ENCODE measurements at regions not wholly inside any gene's neighbourhood (a gene's known extent, or its start where the extent isn't known, plus 50 kb on each side); places are given as distances from the start of the nearest gene placed in this dataset.

DNA sequence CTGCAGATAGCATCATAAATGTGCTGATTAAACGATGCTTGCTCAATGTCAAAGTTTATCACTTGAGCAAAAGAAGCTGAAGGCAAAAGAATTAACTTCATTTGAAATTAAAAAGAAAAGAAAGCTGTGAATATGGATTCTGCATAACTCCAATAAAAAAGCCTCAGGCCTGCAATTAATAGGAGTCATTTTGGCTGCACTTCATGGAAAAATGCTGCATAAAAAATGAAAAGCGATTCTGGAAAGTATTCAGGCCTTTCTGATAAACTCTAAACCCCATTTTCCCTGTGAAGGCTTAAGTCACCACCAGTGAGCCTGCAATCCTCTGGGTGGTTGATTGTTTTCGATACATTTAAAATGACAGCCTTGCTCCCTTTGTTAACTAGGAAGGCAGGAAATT, 1793.4 kb downstream of the SUCLG1 start:
- no peaks in the 10 kb centered on the region for H3K4me1 ChIP-seq
- H3K4me2 ChIP-seq = no peak overlapping the region
- WGBS (ENCODE audit: missing lambda C conversion rate) = 12% methylated on average over 3 of the region's 3 CpGs
- DNase-seq (ENCODE audit: low read depth in 1 of 2, low spot score in 1 of 2) (no peak), FAIRE-seq (no peak), ATAC-seq (no peak)
- POLR2A ChIA-PET = no interaction called here
- TF ChIP-seq HOXB5 (CRISPR knock-in tag; IDR thresholded peaks at IDR 0.05) (no peak), JUNB (IDR thresholded peaks at IDR 0.05) (no peak), RCOR1 (IDR thresholded peaks at IDR 0.05; ENCODE audit: low read depth, low read length) (no peak), HDAC2 (IDR thresholded peaks at IDR 0.05) (no peak), ZFP36 (IDR thresholded peaks at IDR 0.05; ENCODE audit: borderline replicate concordance, partially characterized antibody) (no peak), HOXA7 (CRISPR knock-in tag; IDR thresholded peaks at IDR 0.05) (no peak), RAD21 (conservative IDR thresholded peaks at IDR 0.05 in 1 of 2, IDR thresholded peaks at IDR 0.05 in 1 of 2) (no peak), RNF2 (IDR thresholded peaks at IDR 0.05; ENCODE audit: borderline replicate concordance, low read depth) (no peak), MAZ (IDR thresholded peaks at IDR 0.05; ENCODE audit: borderline replicate concordance, low read depth, low read length) (no peak), USF2 (IDR thresholded peaks at IDR 0.05) (no peak), RFX5 (IDR thresholded peaks at IDR 0.05) (no peak), MAX (IDR thresholded peaks at IDR 0.05) (no peak), ESRRA (IDR thresholded peaks at IDR 0.05; ENCODE audit: borderline replicate concordance, low read length) (no peak), JUN (IDR thresholded peaks at IDR 0.05) (no peak), NPAS2 (CRISPR knock-in tag; IDR thresholded peaks at IDR 0.05; ENCODE audit: borderline replicate concordance) (no peak), MAFK (IDR thresholded peaks at IDR 0.05; ENCODE audit: partially characterized antibody) (no peak), POLR2AphosphoS2 (conservative IDR thresholded peaks at IDR 0.05; ENCODE audit: low read length) (no peak), GATA3 (IDR thresholded peaks at IDR 0.05; ENCODE audit: borderline replicate concordance) (no peak)
- CTCF ChIA-PET = no interaction called here
- 0 out of 3 replicates have a peak, but pooled peaks cover 2% of the 10 kb centered on the region for H3K9me3 ChIP-seq
- H3K4me3 ChIP-seq = no peak overlapping the region
- H3K27ac ChIP-seq = no peak overlapping the region

DNA sequence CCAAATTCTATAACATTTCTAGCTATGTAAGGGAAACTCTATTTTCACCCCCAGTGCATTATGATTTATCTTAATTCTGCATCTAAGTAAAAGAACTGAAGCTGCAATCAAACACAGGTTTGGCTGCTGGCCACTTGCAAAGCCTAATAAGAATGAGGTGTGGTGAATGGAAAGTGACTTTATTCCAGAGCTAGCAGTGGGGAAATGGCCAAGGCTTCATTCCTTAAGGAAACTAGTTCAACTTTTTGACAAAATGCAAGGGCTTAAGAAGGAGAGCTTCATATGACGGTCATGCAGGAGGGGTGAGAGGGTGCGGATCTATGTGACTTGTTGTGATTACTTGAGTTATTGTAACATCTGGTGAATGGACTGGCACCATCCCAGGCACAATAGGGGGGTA, 1802.0 kb downstream of the SUCLG1 start:
- TF ChIP-seq SMC3 (IDR thresholded peaks at IDR 0.05) = no peak
- TF ChIP-seq, protein P1, sequence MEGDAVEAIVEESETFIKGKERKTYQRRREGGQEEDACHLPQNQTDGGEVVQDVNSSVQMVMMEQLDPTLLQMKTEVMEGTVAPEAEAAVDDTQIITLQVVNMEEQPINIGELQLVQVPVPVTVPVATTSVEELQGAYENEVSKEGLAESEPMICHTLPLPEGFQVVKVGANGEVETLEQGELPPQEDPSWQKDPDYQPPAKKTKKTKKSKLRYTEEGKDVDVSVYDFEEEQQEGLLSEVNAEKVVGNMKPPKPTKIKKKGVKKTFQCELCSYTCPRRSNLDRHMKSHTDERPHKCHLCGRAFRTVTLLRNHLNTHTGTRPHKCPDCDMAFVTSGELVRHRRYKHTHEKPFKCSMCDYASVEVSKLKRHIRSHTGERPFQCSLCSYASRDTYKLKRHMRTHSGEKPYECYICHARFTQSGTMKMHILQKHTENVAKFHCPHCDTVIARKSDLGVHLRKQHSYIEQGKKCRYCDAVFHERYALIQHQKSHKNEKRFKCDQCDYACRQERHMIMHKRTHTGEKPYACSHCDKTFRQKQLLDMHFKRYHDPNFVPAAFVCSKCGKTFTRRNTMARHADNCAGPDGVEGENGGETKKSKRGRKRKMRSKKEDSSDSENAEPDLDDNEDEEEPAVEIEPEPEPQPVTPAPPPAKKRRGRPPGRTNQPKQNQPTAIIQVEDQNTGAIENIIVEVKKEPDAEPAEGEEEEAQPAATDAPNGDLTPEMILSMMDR (IDR thresholded peaks at IDR 0.05) = no peak
- no peak for TF ChIP-seq REST (IDR thresholded peaks at IDR 0.05)
- TF ChIP-seq NPAS2 (CRISPR knock-in tag; IDR thresholded peaks at IDR 0.05; ENCODE audit: borderline replicate concordance) = no peak
- no peak for TF ChIP-seq POLR2AphosphoS2 (conservative IDR thresholded peaks at IDR 0.05; ENCODE audit: low read length)
- TF ChIP-seq MAFK (IDR thresholded peaks at IDR 0.05; ENCODE audit: partially characterized antibody) = no peak
- no peak for TF ChIP-seq KDM1A (IDR thresholded peaks at IDR 0.05; ENCODE audit: low read depth)
- TF ChIP-seq, protein P2, sequence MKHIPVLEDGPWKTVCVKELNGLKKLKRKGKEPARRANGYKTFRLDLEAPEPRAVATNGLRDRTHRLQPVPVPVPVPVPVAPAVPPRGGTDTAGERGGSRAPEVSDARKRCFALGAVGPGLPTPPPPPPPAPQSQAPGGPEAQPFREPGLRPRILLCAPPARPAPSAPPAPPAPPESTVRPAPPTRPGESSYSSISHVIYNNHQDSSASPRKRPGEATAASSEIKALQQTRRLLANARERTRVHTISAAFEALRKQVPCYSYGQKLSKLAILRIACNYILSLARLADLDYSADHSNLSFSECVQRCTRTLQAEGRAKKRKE (CRISPR knock-in tag; IDR thresholded peaks at IDR 0.05; ENCODE audit: low read depth) = no peak
- no peak for TF ChIP-seq EP300 (IDR thresholded peaks at IDR 0.05)
- no peak for TF ChIP-seq USF2 (IDR thresholded peaks at IDR 0.05)
- TF ChIP-seq RNF2 (IDR thresholded peaks at IDR 0.05; ENCODE audit: borderline replicate concordance, low read depth) = no peak
- TF ChIP-seq JUNB (IDR thresholded peaks at IDR 0.05) = no peak
- TF ChIP-seq HOXB5 (CRISPR knock-in tag; IDR thresholded peaks at IDR 0.05) = no peak
- TF ChIP-seq NR3C1 (IDR thresholded peaks at IDR 0.05) = no peak
- no peak for TF ChIP-seq MAZ (IDR thresholded peaks at IDR 0.05; ENCODE audit: borderline replicate concordance, low read depth, low read length)
- TF ChIP-seq HDAC2 (IDR thresholded peaks at IDR 0.05) = no peak
- no peak for TF ChIP-seq TFCP2L1 (CRISPR knock-in tag; IDR thresholded peaks at IDR 0.05)
- no peak for TF ChIP-seq RCOR1 (IDR thresholded peaks at IDR 0.05; ENCODE audit: low read depth, low read length)
- DNase-seq (ENCODE audit: low read depth in 1 of 2, low spot score in 1 of 2) (no peak), FAIRE-seq (no peak), ATAC-seq (no peak)
- ChIA-PET CTCF (interaction anchor here (0.9 kb wide), 1 partner anchor 16 kb away, joined by 4 read pairs; no protein-coding TSS in a partner anchor), POLR2A (no interaction called here)
- Histone ChIP-seq H3K4me2 (no peak overlapping the region), H3K4me1 (no peaks in the 10 kb centered on the region), H3K27ac (no peak overlapping the region), H3K4me3 (no peak overlapping the region), H3K9me3 (peaks cover 10% of the 10 kb centered on the region; the same call in 1 of the 3 replicates)
- 35% methylated on average over 2 of the region's 2 CpGs for WGBS (ENCODE audit: missing lambda C conversion rate)
